ENCODE measurements at regions not wholly inside any gene's neighbourhood (a gene's known extent, or its start where the extent isn't known, plus 50 kb on each side); places are given as distances from the start of the nearest gene placed in this dataset.

DNA sequence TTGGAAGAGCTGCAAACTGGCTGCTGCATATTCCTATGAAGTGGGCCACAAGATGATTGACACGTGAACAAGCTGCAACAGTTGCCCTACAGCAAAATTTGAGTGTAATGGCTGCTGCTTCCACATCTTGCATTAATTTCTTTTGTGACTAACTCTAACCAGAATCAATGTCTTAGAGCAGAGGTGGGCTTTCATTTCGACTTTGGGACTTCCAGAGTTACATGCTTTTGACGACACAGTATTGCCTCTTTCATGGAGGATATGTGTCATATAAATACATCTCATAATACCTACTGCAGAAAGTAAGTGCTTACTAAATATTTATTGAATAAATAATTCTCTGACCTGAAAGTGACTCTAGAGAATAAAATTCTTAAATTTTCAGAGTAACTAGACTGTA is 340.7 kb upstream of the KCNH8 start:
- TF ChIP-seq CTCF (IDR thresholded peaks at IDR 0.05; ENCODE audit: low read depth, low read length) (no peak), POLR2A (IDR thresholded peaks at IDR 0.05; ENCODE audit: extremely low read depth, insufficient read length) (no peak)
- TF ChIP-seq, protein P1, sequence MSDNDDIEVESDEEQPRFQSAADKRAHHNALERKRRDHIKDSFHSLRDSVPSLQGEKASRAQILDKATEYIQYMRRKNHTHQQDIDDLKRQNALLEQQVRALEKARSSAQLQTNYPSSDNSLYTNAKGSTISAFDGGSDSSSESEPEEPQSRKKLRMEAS (IDR thresholded peaks at IDR 0.05; ENCODE audit: low read depth, low read length), result no peak

Measured in NB4 (cell line).